Liver (tissue), 3 donors: ENCODE measurements at regions not wholly inside any gene's neighbourhood (a gene's known extent, or its start where the extent isn't known, plus 50 kb on each side); places are given as distances from the start of the nearest gene placed in this dataset.

ENCODE experiments used
- CTCF ChIP-seq: fragments of 150-350 bp; IDR thresholded peaks from 2 replicates; pipeline ENCODE4 v1.5.1; 2017; ENCODE audit warnings: improper control_type of control experiment, low read depth, low read length; ENCODE audit not compliant: missing input control
- FOXA1 ChIP-seq: IDR thresholded peaks from 2 replicates; pipeline ENCODE4 v1.6.1; 2016; ENCODE audit warnings: antibody characterized with exemption
- JUND ChIP-seq, 2 donors: IDR thresholded peaks; 2 replicates each; pipeline ENCODE4 v1.6.1; 2016; ENCODE audit warnings: antibody characterized with exemption in 2 of 2
- MAX ChIP-seq: IDR thresholded peaks from 2 replicates; pipeline ENCODE4 v1.6.1; 2016; ENCODE audit warnings: antibody characterized with exemption
- NR2F2 ChIP-seq: IDR thresholded peaks from 2 replicates; pipeline ENCODE4 v1.6.1; 2016; ENCODE audit warnings: antibody characterized with exemption
- RAD21 ChIP-seq, 2 donors: IDR thresholded peaks; 2 replicates each; pipeline ENCODE4 v1.6.1; 2016; ENCODE audit warnings: antibody characterized with exemption in 2 of 2, mild to moderate bottlenecking in 2 of 2
- REST ChIP-seq: IDR thresholded peaks from 2 replicates; pipeline ENCODE4 v1.6.1; 2016; ENCODE audit warnings: antibody characterized with exemption, mild to moderate bottlenecking
- TAF1 ChIP-seq: conservative IDR thresholded peaks from 2 replicates; pipeline ENCODE4 v1.6.1; 2016; ENCODE audit warnings: antibody characterized with exemption, mild to moderate bottlenecking
- YY1 ChIP-seq: IDR thresholded peaks from 2 replicates; pipeline ENCODE4 v1.6.1; 2016; ENCODE audit warnings: antibody characterized with exemption, mild to moderate bottlenecking
- donor health status: healthy.
- donor health status: healthy.

GRCh38 chr3:151559736-151560135, 98.9 kb upstream of the IGSF10 start:
- no peak for TF ChIP-seq CTCF
- no peak for TF ChIP-seq RAD21 (IDR thresholded peaks at IDR 0.05)
- no peak for TF ChIP-seq REST
- no peak for TF ChIP-seq MAX
- no peak for TF ChIP-seq FOXA1
- no peak for TF ChIP-seq TAF1
- no peak for TF ChIP-seq JUND (IDR thresholded peaks at IDR 0.05)
- TF ChIP-seq YY1, result no peak
- no peak for TF ChIP-seq NR2F2
